Activated CD4-positive, alpha-beta T cell treated with anti-CD3 and anti-CD28 coated beads for 36 hours (primary cell): ENCODE measurements at regions not wholly inside any gene's neighbourhood (a gene's known extent, or its start where the extent isn't known, plus 50 kb on each side); places are given as distances from the start of the nearest gene placed in this dataset.

ENCODE experiments used
- ATAC-seq: fragments of 200-7000 bp; cut with Tn5 transposase; one replicate; pipeline ENCODE4 v1.10.0; 2021; ENCODE audit warnings: mild to moderate bottlenecking, moderate library complexity
- CTCF ChIA-PET: fragments of 350-600 bp; sonication (Branson Sonifier 250); formaldehyde crosslinking; loops from one replicate; lab custom pipeline; 2021; ENCODE audit warnings: antibody characterized with exemption; lab: Charles Lee
- POLR2A ChIA-PET: fragments of 350-600 bp; sonication (Branson Sonifier 250); formaldehyde crosslinking; loops from one replicate; lab custom pipeline; 2021; ENCODE audit warnings: antibody characterized with exemption, inconsistent platforms; lab: Charles Lee
- DNase-seq: peaks from one replicate; pipeline ENCODE4 v3.0.0-alpha.2; 2020
- H3K27ac Mint-ChIP-seq: one replicate; pipeline ENCODE4 v1.8.0; 2021; ENCODE audit warnings: mixed read lengths
- H3K27me3 Mint-ChIP-seq: one replicate; pipeline ENCODE4 v1.8.0; 2021; ENCODE audit warnings: mixed read lengths
- H3K36me3 Mint-ChIP-seq: one replicate; pipeline ENCODE4 v1.8.0; 2021; ENCODE audit warnings: low read depth, mixed read lengths
- H3K4me1 Mint-ChIP-seq: one replicate; pipeline ENCODE4 v1.8.0; 2021; ENCODE audit warnings: mixed read lengths
- H3K4me3 Mint-ChIP-seq: one replicate; pipeline ENCODE4 v1.8.0; 2021; ENCODE audit warnings: mild to moderate bottlenecking, moderate library complexity, mixed read lengths
- H3K9me3 Mint-ChIP-seq: one replicate; pipeline ENCODE4 v1.8.0; 2021; ENCODE audit warnings: low read depth, mixed read lengths
- intact Hi-C, 2 experiments: fragments of 100-400 bp; cut with DNase I in 1 of 2; cut with micrococcal nuclease in 1 of 2; formaldehyde crosslinking; loops; one replicate each; pipeline versions ENCODE4 v1.14.2 to v1.15.1; 2022 to 2024; cut with DNase I, micrococcal nuclease

GRCh38 chr20:36824142-36824940, 50.8 kb upstream of the DSN1 start:
- Mint-ChIP-seq H3K9me3 (no peaks in the 10 kb centered on the region), H3K27ac (no peak overlapping the region), H3K36me3 (no peaks in the 10 kb centered on the region), H3K27me3 (no peaks in the 10 kb centered on the region), H3K4me3 (no peak overlapping the region), H3K4me1 (no peaks in the 10 kb centered on the region)
- ATAC-seq (no peak), DNase-seq (no peak)
- POLR2A ChIA-PET, result no interaction called here
- CTCF ChIA-PET, result interaction anchor here (0.6 kb wide), 1 partner anchor 18 kb away, joined by 4 read pairs; no protein-coding TSS in a partner anchor
- intact Hi-C loops, result no loop called here

- H3K9me3 Mint-ChIP-seq, result no peaks in the 10 kb centered on the region
- CTCF ChIA-PET, result no interaction called here
- POLR2A ChIA-PET, result no interaction called here
- H3K27me3 Mint-ChIP-seq, result no peaks in the 10 kb centered on the region
- ATAC-seq, result no peak
- H3K4me3 Mint-ChIP-seq, result no peak overlapping the region
- no peak overlapping the region for H3K27ac Mint-ChIP-seq
- intact Hi-C loops, result no loop called here
- DNase-seq, result no peak
- H3K36me3 Mint-ChIP-seq, result no peaks in the 10 kb centered on the region
- H3K4me1 Mint-ChIP-seq, result no peaks in the 10 kb centered on the region
Observed at GRCh38 chr20:36825385-36826104, 50.4 kb upstream of the TLDC2 start.
